SU-DHL-6 (cell line): ENCODE measurements at regions not wholly inside any gene's neighbourhood (a gene's known extent, or its start where the extent isn't known, plus 50 kb on each side); places are given as distances from the start of the nearest gene placed in this dataset.

ENCODE experiments used
- H2AFZ ChIP-seq: fragments of 200-600 bp; sonication (generic); 2 replicates; pipeline ENCODE4 v1.6.1; 2014; ENCODE audit warnings: low read depth, mild to moderate bottlenecking, moderate library complexity, mixed read lengths, antibody characterized with exemption, low read length; ENCODE audit not compliant: severe bottlenecking
- H3F3A ChIP-seq: fragments of 200-600 bp; shearing (Covaris generic); 2 replicates; pipeline ENCODE4 v1.6.0; 2016; ENCODE audit warnings: antibody characterized with exemption, mild to moderate bottlenecking; ENCODE audit not compliant: insufficient read depth
- H3K27ac ChIP-seq: fragments of 200-600 bp; sonication (generic); 2 replicates; pipeline ENCODE4 v1.5.1; 2016; ENCODE audit warnings: low read depth, mild to moderate bottlenecking, low read length, moderate library complexity, mixed read lengths
- H3K27me3 ChIP-seq: fragments of 200-600 bp; sonication (generic), shearing (Covaris generic); 2 replicates; pipeline ENCODE4 v1.6.0; 2014; ENCODE audit warnings: mild to moderate bottlenecking, low read length
- H3K36me3 ChIP-seq: fragments of 200-600 bp; sonication (generic); 2 replicates; pipeline ENCODE4 v1.6.1; 2014; ENCODE audit warnings: mild to moderate bottlenecking, low read length, mixed read lengths
- H3K4me2 ChIP-seq: fragments of 300-600, 200-600 bp; shearing (Covaris generic), sonication (generic); 2 replicates; pipeline ENCODE4 v1.6.0; 2014; ENCODE audit warnings: low read length, low read depth, mild to moderate bottlenecking; ENCODE audit not compliant: poor library complexity, severe bottlenecking
- H3K4me3 ChIP-seq: fragments of 200-600 bp; sonication (generic); 2 replicates; pipeline ENCODE4 v1.5.1; 2014; ENCODE audit warnings: antibody characterized with exemption, low read length, mild to moderate bottlenecking, mixed read lengths; ENCODE audit not compliant: insufficient read depth, poor library complexity, severe bottlenecking
- H3K79me2 ChIP-seq: fragments of 200-600 bp; sonication (generic); 2 replicates; pipeline ENCODE4 v1.6.1; 2014; ENCODE audit warnings: mild to moderate bottlenecking, low read length, moderate library complexity; ENCODE audit not compliant: insufficient read depth
- H3K9ac ChIP-seq: fragments of 200-600 bp; sonication (generic); 2 replicates; pipeline ENCODE4 v1.7.0; 2014; ENCODE audit warnings: mild to moderate bottlenecking, low read length
- H3K9me2 ChIP-seq: fragments of 200-600 bp; sonication (generic); replicated peaks from 2 replicates; pipeline ENCODE4 v1.6.1; 2014; ENCODE audit warnings: low read length; ENCODE audit not compliant: insufficient read depth
- H3K9me3 ChIP-seq: fragments of 200-600 bp; sonication (generic); 2 replicates; pipeline ENCODE4 v1.6.1; 2014; ENCODE audit warnings: low read length, mixed read lengths; ENCODE audit not compliant: insufficient read depth
- H4K20me1 ChIP-seq: fragments of 200-600 bp; sonication (generic); 2 replicates; pipeline ENCODE4 v1.6.1; 2014; ENCODE audit warnings: low read depth, mild to moderate bottlenecking, antibody characterized with exemption, low read length, moderate library complexity, mixed read lengths
- CTCF ChIP-seq: fragments of 200-600 bp; sonication (generic); IDR thresholded peaks from one replicate; pipeline ENCODE4 v1.5.1; 2017; ENCODE audit warnings: antibody characterized with exemption, mild to moderate bottlenecking, low read length, moderate library complexity; ENCODE audit not compliant: insufficient read depth, poor library complexity, severe bottlenecking
- EZH2phosphoT487 ChIP-seq: fragments of 200-600 bp; sonication (generic), shearing (Covaris generic); conservative IDR thresholded peaks from 2 replicates; pipeline ENCODE4 v1.6.1; 2018; ENCODE audit warnings: mild to moderate bottlenecking, antibody characterized with exemption, low read length, moderate library complexity, mixed read lengths

DNA sequence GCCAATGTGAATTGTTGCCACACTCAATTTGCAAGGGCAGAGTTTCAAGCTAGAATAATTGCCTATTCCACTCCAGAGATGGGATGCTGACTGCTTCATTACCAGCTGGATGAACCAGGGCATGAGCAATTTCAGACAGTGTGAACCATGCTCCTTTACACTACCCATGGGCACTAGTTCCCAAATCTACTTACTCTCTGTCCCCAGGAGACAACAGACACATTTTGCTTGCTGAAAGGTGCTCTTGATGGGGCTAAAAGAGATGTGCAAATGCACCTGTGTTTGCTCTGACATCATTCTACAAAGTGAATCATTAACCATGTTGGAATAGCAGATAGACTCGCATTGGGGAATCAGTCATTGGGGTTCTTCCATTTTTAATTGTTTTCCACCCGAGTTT, 522.3 kb upstream of the NUDT12 start:
- Histone ChIP-seq H3K4me3 (no peak overlapping the region), H3K9me3 (no peaks in the 10 kb centered on the region), H3K9ac (no peak overlapping the region), H4K20me1 (no peaks in the 10 kb centered on the region), H3K27ac (no peak overlapping the region), H3K27me3 (no peaks in the 10 kb centered on the region), H3K36me3 (no peaks in the 10 kb centered on the region), H3K4me2 (no peak overlapping the region), H3K9me2 (no peaks in the 10 kb centered on the region; the same call in 1 of the 2 replicates), H3F3A (no peaks in the 10 kb centered on the region), H3K79me2 (no peaks in the 10 kb centered on the region), H2AFZ (no peak overlapping the region)
- TF ChIP-seq EZH2phosphoT487, result no peak
- no peak for TF ChIP-seq CTCF

DNA sequence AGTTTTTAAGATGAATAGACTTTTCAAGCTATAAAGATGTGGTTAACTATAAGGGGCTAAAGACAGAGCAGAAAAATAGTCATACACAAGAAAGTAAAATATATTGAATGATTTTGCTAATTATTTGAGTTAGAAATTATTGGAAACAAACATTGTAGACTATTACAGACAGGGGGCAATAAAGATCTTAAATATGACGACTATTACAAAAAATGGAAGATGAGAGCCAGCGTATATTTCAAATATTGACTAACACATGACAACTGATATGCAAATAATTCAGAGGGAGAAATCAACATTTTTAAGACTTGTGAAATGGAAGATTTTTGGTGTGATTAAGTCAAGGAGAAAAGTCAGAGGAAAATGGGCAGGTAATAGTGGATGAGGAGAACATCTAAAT, 520.2 kb upstream of the NUDT12 start:
- Histone ChIP-seq H3K4me3 (no peak overlapping the region), H3F3A (no peaks in the 10 kb centered on the region), H3K27ac (no peak overlapping the region), H2AFZ (no peak overlapping the region), H3K36me3 (no peaks in the 10 kb centered on the region), H3K9me2 (no peaks in the 10 kb centered on the region), H3K79me2 (no peaks in the 10 kb centered on the region), H3K27me3 (no peaks in the 10 kb centered on the region), H3K9me3 (no peaks in the 10 kb centered on the region), H4K20me1 (no peaks in the 10 kb centered on the region), H3K9ac (no peak overlapping the region), H3K4me2 (no peak overlapping the region)
- no peak for TF ChIP-seq CTCF
- TF ChIP-seq EZH2phosphoT487, result no peak

DNA sequence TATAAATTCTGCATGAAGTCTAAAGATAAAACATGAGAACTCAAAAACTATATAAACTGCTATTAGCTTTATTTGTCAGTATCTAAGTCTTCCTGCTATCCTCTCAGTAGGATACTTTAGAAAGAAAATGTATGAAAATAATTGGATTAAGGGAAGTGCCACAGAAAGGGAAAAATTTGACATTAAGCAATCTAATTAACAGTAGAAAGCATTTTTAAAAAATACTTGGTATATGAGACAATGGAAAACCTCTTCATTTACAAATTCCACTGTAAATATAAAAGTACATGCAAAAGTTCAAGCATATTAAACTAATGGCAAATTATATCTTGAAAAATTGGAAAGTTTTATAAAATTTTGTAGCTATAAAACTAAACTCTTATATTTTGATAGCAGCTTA, 518.6 kb upstream of the NUDT12 start:
- Histone ChIP-seq H3K36me3 (no peaks in the 10 kb centered on the region), H4K20me1 (no peaks in the 10 kb centered on the region), H3K9ac (no peak overlapping the region), H3K4me3 (no peak overlapping the region), H3F3A (no peaks in the 10 kb centered on the region), H2AFZ (no peak overlapping the region), H3K27ac (no peak overlapping the region), H3K4me2 (no peak overlapping the region), H3K79me2 (no peaks in the 10 kb centered on the region), H3K27me3 (no peaks in the 10 kb centered on the region), H3K9me3 (no peaks in the 10 kb centered on the region), H3K9me2 (no peaks in the 10 kb centered on the region)
- TF ChIP-seq CTCF (no peak), EZH2phosphoT487 (no peak)
